Lower lobe of right lung (tissue), 2 donors: ENCODE measurements at regions not wholly inside any gene's neighbourhood (a gene's known extent, or its start where the extent isn't known, plus 50 kb on each side); places are given as distances from the start of the nearest gene placed in this dataset.

Experiments
- ATAC-seq, 2 donors: fragments of 200-7000 bp; cut with Tn5 transposase; one replicate each; pipeline ENCODE4 v1.9.1; 2020 to 2022; ENCODE audit warnings: mild to moderate bottlenecking in 2 of 2, moderate library complexity in 2 of 2
- DNase-seq: peaks from one replicate; pipeline ENCODE4 v3.0.0-alpha.2; 2020
- H3K27ac ChIP-seq: fragments of 200-600 bp; one replicate; pipeline ENCODE4 v1.8.0; 2022
- H3K27me3 ChIP-seq: fragments of 200-600 bp; one replicate; pipeline ENCODE4 v1.8.0; 2022; ENCODE audit warnings: low read depth
- H3K36me3 ChIP-seq: fragments of 200-600 bp; one replicate; pipeline ENCODE4 v1.8.0; 2022; ENCODE audit warnings: mild to moderate bottlenecking
- H3K4me1 ChIP-seq: fragments of 200-600 bp; one replicate; pipeline ENCODE4 v1.8.0; 2022
- H3K4me3 ChIP-seq: fragments of 200-600 bp; one replicate; pipeline ENCODE4 v1.8.0; 2022; ENCODE audit warnings: mild to moderate bottlenecking
- H3K9me3 ChIP-seq: fragments of 200-600 bp; one replicate; pipeline ENCODE4 v1.8.0; 2022
- intact Hi-C: fragments of 100-400 bp; cut with DNase I; formaldehyde crosslinking; loops from one replicate; pipeline ENCODE4 v1.11.0; 2022
- TF ChIP-seq, protein P1 (sequence below): fragments of 200-600 bp; IDR thresholded peaks from one replicate; pipeline ENCODE4 v1.8.0; 2022; ENCODE audit warnings: antibody characterized with exemption, mild to moderate bottlenecking
- donor health status: DM: no; HTN: yes; CAD: no; lungs with severe emphysema.

DNA sequence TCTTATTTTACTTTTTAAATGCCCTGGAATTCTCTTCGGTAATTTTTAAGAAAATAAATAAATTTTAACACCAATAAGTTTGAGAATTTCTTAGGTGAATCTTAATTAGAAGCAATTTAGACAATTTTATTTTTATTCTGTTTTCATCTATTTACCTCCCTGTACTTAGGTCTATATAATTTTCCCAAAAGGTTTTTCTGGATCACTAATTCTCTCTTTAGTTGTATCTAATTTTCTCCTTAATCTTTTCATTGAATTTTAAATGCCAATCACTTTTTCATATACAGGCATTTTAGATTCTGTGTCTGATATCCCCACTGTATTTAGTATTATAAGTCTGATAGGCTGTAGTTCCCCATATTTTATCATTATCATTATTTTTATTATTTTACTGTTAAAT lies 845.3 kb downstream of the TRIML1 start:
- no peak overlapping the region for H3K4me3 ChIP-seq
- no peaks in the 10 kb centered on the region for H3K27me3 ChIP-seq
- intact Hi-C loops = no loop called here
- TF ChIP-seq, protein P1, sequence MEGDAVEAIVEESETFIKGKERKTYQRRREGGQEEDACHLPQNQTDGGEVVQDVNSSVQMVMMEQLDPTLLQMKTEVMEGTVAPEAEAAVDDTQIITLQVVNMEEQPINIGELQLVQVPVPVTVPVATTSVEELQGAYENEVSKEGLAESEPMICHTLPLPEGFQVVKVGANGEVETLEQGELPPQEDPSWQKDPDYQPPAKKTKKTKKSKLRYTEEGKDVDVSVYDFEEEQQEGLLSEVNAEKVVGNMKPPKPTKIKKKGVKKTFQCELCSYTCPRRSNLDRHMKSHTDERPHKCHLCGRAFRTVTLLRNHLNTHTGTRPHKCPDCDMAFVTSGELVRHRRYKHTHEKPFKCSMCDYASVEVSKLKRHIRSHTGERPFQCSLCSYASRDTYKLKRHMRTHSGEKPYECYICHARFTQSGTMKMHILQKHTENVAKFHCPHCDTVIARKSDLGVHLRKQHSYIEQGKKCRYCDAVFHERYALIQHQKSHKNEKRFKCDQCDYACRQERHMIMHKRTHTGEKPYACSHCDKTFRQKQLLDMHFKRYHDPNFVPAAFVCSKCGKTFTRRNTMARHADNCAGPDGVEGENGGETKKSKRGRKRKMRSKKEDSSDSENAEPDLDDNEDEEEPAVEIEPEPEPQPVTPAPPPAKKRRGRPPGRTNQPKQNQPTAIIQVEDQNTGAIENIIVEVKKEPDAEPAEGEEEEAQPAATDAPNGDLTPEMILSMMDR = no peak
- no peak for ATAC-seq
- no peaks in the 10 kb centered on the region for H3K36me3 ChIP-seq
- H3K9me3 ChIP-seq = no peaks in the 10 kb centered on the region
- DNase-seq = no peak
- H3K27ac ChIP-seq = no peak overlapping the region
- no peaks in the 10 kb centered on the region for H3K4me1 ChIP-seq

DNA sequence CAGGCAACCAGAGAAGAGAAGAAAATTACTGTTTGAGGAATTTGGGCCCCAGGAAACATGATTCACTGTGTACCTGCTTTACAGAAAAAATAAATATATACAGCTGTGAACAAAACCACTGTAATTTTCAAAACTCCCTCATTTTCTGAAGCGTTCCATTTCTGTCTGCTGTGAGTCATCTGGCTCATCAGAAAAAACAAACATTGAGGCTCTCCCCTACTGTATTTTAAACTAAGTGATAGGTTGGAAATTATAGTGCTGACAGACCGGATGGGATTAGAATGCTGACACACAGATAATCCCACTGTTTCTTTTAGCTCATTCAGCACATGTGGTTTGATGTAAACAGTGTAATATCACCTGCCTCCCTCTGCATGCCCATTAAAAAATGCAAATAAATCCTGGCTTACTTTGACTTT lies 847.0 kb downstream of the TRIML1 start:
- no peaks in the 10 kb centered on the region for H3K9me3 ChIP-seq
- H3K27ac ChIP-seq = no peak overlapping the region
- intact Hi-C loops = no loop called here
- TF ChIP-seq, protein P1 = no peak
- H3K27me3 ChIP-seq = no peaks in the 10 kb centered on the region
- H3K36me3 ChIP-seq = no peaks in the 10 kb centered on the region
- DNase-seq (no peak), ATAC-seq (no peak)
- no peaks in the 10 kb centered on the region for H3K4me1 ChIP-seq
- H3K4me3 ChIP-seq = no peak overlapping the region

DNA sequence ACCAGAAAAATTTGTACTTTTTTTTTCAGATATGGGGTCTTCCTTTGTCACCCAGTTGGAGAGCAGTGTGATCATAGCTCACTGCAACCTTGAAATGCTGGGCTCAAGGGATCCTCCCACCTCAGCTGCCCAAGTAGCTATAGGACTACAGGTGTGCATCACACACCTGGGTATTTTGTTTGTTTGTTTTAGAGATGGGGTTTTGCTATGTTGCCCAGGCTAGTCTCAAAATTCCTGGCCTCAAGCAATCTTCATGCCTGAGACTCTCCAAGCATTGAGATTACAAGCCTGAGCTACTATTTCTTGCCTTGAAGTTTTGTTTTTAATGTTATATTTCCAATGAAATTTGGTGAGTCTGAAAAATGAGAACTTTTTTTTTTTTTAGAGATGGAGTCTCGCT lies 847.8 kb downstream of the TRIML1 start:
- H3K36me3 ChIP-seq = no peaks in the 10 kb centered on the region
- H3K27me3 ChIP-seq = no peaks in the 10 kb centered on the region
- no peak overlapping the region for H3K4me3 ChIP-seq
- no peak for DNase-seq
- intact Hi-C loops = no loop called here
- TF ChIP-seq, protein P1 = no peak
- no peaks in the 10 kb centered on the region for H3K4me1 ChIP-seq
- no peak for ATAC-seq
- H3K27ac ChIP-seq = no peak overlapping the region
- no peaks in the 10 kb centered on the region for H3K9me3 ChIP-seq

GRCh38 chr4:188988131-188988530 lies 848.9 kb downstream of the TRIML1 start:
- Histone ChIP-seq H3K27ac (no peak overlapping the region), H3K4me1 (no peaks in the 10 kb centered on the region), H3K4me3 (no peak overlapping the region), H3K36me3 (no peaks in the 10 kb centered on the region), H3K27me3 (no peaks in the 10 kb centered on the region), H3K9me3 (no peaks in the 10 kb centered on the region)
- ATAC-seq = no peak
- TF ChIP-seq, protein P1 = no peak
- intact Hi-C loops = no loop called here
- DNase-seq = no peak

- Histone ChIP-seq H3K27ac (no peak overlapping the region), H3K4me1 (no peaks in the 10 kb centered on the region), H3K9me3 (no peaks in the 10 kb centered on the region), H3K36me3 (no peaks in the 10 kb centered on the region), H3K4me3 (no peak overlapping the region), H3K27me3 (no peaks in the 10 kb centered on the region)
- intact Hi-C loops = no loop called here
- TF ChIP-seq, protein P1 = no peak
- no peak for DNase-seq
- no peak for ATAC-seq
Observed at GRCh38 chr4:188989371-188989770, 850.1 kb downstream of the TRIML1 start.

DNA sequence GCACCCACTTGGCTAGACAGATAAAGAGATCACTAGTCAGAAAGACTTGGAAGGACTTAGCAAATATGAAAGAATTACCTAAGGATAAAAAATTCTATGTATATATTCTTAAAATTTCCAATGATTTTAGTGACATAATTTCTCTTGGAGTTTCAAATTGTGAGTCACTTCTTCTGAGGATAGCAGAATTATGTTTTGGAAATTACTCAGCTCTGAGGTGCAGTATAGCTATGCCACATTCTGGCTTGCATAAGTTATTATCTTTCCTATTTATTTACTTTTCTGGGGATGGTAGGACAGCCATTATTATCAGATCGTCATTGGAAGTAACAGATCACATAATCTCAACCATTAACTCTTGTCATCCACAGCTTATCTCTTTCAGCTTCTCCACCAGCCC lies 853.5 kb downstream of the TRIML1 start:
- intact Hi-C loops = no loop called here
- H3K36me3 ChIP-seq = no peaks in the 10 kb centered on the region
- no peak overlapping the region for H3K27ac ChIP-seq
- ATAC-seq = no peak
- no peaks in the 10 kb centered on the region for H3K4me1 ChIP-seq
- DNase-seq = no peak
- no peak overlapping the region for H3K4me3 ChIP-seq
- H3K9me3 ChIP-seq = no peaks in the 10 kb centered on the region
- TF ChIP-seq, protein P1 = no peak
- no peaks in the 10 kb centered on the region for H3K27me3 ChIP-seq
